HepG2 (cell line): ENCODE measurements at regions not wholly inside any gene's neighbourhood (a gene's known extent, or its start where the extent isn't known, plus 50 kb on each side); places are given as distances from the start of the nearest gene placed in this dataset.
A peak's percentile ranks its signal among the peaks of the same experiment; 100 is the strongest.

ENCODE experiments used
- ATAC-seq: fragments of 200-7000 bp; cut with Tn5 transposase; 3 replicates; pipeline ENCODE4 v1.9.1; 2020; ENCODE audit warnings: mild to moderate bottlenecking, moderate library complexity
- BruUV-seq: library from RNA; stranded (reverse); fragments of 400-500 nt; replicated peaks from 2 replicates; lab custom pipeline; 2021; lab: Mats Ljungman, UMichigan
- CTCF ChIA-PET: fragments of 300-600 bp; formaldehyde crosslinking; extraction: SDS; loops from one replicate; lab custom pipeline; 2021; ENCODE audit warnings: low total read pairs, inconsistent platforms, low intra/inter-chr PET ratio; lab: Yijun Ruan, JAX
- POLR2A ChIA-PET: fragments of 350-600 bp; sonication (Branson Sonifier 250); formaldehyde crosslinking; loops from one replicate; lab custom pipeline; 2020; ENCODE audit warnings: antibody characterized with exemption, inconsistent platforms; lab: Yijun Ruan, JAX
- DNase-seq: peaks from one replicate; pipeline ENCODE4 v3.0.0-alpha.2; 2015; ENCODE audit warnings: low spot score
- FAIRE-seq: peaks from 3 replicates; lab custom pipeline; 2011; peaks lifted over from hg19 to GRCh38; lab: Jason Lieb, UNC
- H2AFZ ChIP-seq: one replicate; pipeline ENCODE4 v1.6.1; 2011; ENCODE audit warnings: low read length, inconsistent platforms
- H3K27ac ChIP-seq: fragments of 300-600 bp; 3 replicates; pipeline ENCODE4 v1.8.0; 2011; ENCODE audit warnings: mixed run types, mild to moderate bottlenecking, mixed read lengths, low read length, inconsistent platforms; ENCODE audit not compliant: insufficient read depth; ENCODE audit errors: extremely low read length
- H3K27me3 ChIP-seq, 2 experiments: fragments of 200-600 bp in 1 of 2; 2 replicates in 1 of 2; 3 replicates in 1 of 2; pipeline versions ENCODE4 v1.6.0 to v1.8.0; 2011; ENCODE audit warnings: low read length in 2 of 2, mild to moderate bottlenecking in 2 of 2, moderate library complexity in 2 of 2, inconsistent platforms in 1 of 2; ENCODE audit not compliant: insufficient read depth in 2 of 2, control insufficient read depth in 1 of 2
- H3K36me3 ChIP-seq, 2 experiments: fragments of 200-600 bp in 1 of 2; replicated peaks in 1 of 2; 2 replicates in 1 of 2; 3 replicates in 1 of 2; pipeline versions ENCODE4 v1.5.1 to v1.8.0; 2011; ENCODE audit warnings: low read length in 2 of 2, inconsistent platforms in 1 of 2; ENCODE audit not compliant: insufficient read depth in 2 of 2, control insufficient read depth in 1 of 2
- H3K4me1 ChIP-seq: 2 replicates; pipeline ENCODE4 v1.5.1; 2012; ENCODE audit warnings: low read length, inconsistent platforms; ENCODE audit not compliant: insufficient read depth
- H3K4me2 ChIP-seq: 2 replicates; pipeline ENCODE4 v1.6.0; 2011; ENCODE audit warnings: low read depth, low read length, inconsistent platforms
- H3K4me3 ChIP-seq, 3 experiments: fragments of 200-600 bp in 1 of 3; sonication (generic), shearing (Covaris generic) in 1 of 3; replicated peaks in 1 of 3; 2 replicates each; pipeline ENCODE4 v1.5.1; 2011 to 2016; ENCODE audit warnings: low read length in 3 of 3, inconsistent platforms in 2 of 3, low read depth in 2 of 3, mild to moderate bottlenecking in 2 of 3, control low read depth in 1 of 3, mixed read lengths in 1 of 3; ENCODE audit not compliant: insufficient read depth in 1 of 3
- H3K79me2 ChIP-seq: one replicate; pipeline ENCODE4 v1.6.1; 2011; ENCODE audit warnings: low read length, inconsistent platforms; ENCODE audit not compliant: insufficient read depth
- H3K9ac ChIP-seq: 2 replicates; pipeline ENCODE4 v1.6.0; 2011; ENCODE audit warnings: mild to moderate bottlenecking, low read depth, low read length, inconsistent platforms; ENCODE audit not compliant: insufficient read depth
- H3K9me3 ChIP-seq: 2 replicates; pipeline ENCODE4 v1.5.1; 2012; ENCODE audit warnings: mild to moderate bottlenecking, low read length
- H4K20me1 ChIP-seq: 2 replicates; pipeline ENCODE4 v1.6.0; 2011; ENCODE audit warnings: inconsistent platforms, mild to moderate bottlenecking, low read length, moderate library complexity; ENCODE audit not compliant: insufficient read depth
- CEBPB ChIP-seq: IDR thresholded peaks from 2 replicates; pipeline ENCODE4 v1.6.1; 2011; ENCODE audit warnings: low read depth, low read length, improper control_type of control experiment, borderline replicate concordance
- MTF1 ChIP-seq: sonication (generic); formaldehyde crosslinking; IDR thresholded peaks from 2 replicates; pipeline ENCODE4 v1.5.0; 2020; ENCODE audit warnings: missing genetic modification reagents
- NKX3-1 ChIP-seq: sonication (generic); formaldehyde crosslinking; IDR thresholded peaks from 2 replicates; pipeline ENCODE4 v1.5.0; 2020; ENCODE audit warnings: missing genetic modification reagents
- SSRP1 ChIP-seq: IDR thresholded peaks from 2 replicates; pipeline ENCODE4 v1.6.1; 2016; ENCODE audit warnings: control low read depth
- ZNF235 ChIP-seq: sonication (generic); formaldehyde crosslinking; IDR thresholded peaks from 2 replicates; pipeline ENCODE4 v1.8.1; 2023; ENCODE audit warnings: mild to moderate bottlenecking, missing genetic modification reagents, borderline replicate concordance
- ZNF776 ChIP-seq: sonication (generic); formaldehyde crosslinking; IDR thresholded peaks from 2 replicates; pipeline ENCODE4 v1.4.0; 2020; ENCODE audit warnings: mild to moderate bottlenecking, missing genetic modification reagents
- WGBS: methylation state at CpG from one replicate; pipeline ENCODE4 v1.1.6; 2017; ENCODE audit warnings: low lambda C conversion rate; 5-methylcytosine and 5-hydroxymethylcytosine counted together
- in situ Hi-C: cut with HindIII; loops from 2 replicates; pipeline ENCODE4 v1.10.0; 2017; ENCODE audit warnings: low pct_unique_long_range_greater_than_20kb; ENCODE audit not compliant: extremely low pct_ligation_motif_present
- intact Hi-C: fragments of 100-400 bp; cut with micrococcal nuclease; formaldehyde crosslinking; loops from one replicate; pipeline ENCODE4 v1.10.0; 2022; ENCODE audit not compliant: unreplicated experiment
- TF ChIP-seq, protein P1 (sequence below): IDR thresholded peaks from 2 replicates; pipeline ENCODE4 v1.6.1; 2016; ENCODE audit warnings: low read depth, control low read depth
- TF ChIP-seq, protein P2 (sequence below): sonication (generic); formaldehyde crosslinking; IDR thresholded peaks from 2 replicates; pipeline ENCODE4 v1.9.0; 2022; ENCODE audit warnings: low read depth, missing genetic modification reagents
- TF ChIP-seq, protein P3 (sequence below): IDR thresholded peaks from 2 replicates; pipeline ENCODE4 v1.6.1; 2016; ENCODE audit warnings: low read depth, borderline replicate concordance

DNA sequence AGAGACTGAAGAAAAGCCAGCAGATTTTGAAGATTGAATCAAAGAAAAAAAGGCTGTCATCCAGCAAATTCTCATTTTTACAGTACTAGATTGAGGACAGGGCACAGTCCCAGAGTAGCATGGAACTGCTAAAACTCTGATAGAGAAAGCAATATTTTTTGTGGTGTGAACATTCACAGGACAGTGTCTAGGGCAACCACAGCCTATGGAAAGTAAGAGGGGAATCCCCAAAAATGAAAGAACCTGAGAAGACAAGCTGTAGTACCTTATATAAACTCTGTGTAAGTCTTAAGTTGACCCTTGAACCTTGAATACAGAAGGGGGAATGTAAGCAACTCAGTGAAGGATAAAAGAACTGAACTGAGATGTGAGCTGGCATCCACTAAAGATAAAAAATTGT is 540.3 kb downstream of the HINT1 start (continued):
- TF ChIP-seq, protein P1, sequence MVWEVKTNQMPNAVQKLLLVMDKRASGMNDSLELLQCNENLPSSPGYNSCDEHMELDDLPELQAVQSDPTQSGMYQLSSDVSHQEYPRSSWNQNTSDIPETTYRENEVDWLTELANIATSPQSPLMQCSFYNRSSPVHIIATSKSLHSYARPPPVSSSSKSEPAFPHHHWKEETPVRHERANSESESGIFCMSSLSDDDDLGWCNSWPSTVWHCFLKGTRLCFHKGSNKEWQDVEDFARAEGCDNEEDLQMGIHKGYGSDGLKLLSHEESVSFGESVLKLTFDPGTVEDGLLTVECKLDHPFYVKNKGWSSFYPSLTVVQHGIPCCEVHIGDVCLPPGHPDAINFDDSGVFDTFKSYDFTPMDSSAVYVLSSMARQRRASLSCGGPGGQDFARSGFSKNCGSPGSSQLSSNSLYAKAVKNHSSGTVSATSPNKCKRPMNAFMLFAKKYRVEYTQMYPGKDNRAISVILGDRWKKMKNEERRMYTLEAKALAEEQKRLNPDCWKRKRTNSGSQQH (CRISPR knock-in tag): no peak
- TF ChIP-seq, protein P2, sequence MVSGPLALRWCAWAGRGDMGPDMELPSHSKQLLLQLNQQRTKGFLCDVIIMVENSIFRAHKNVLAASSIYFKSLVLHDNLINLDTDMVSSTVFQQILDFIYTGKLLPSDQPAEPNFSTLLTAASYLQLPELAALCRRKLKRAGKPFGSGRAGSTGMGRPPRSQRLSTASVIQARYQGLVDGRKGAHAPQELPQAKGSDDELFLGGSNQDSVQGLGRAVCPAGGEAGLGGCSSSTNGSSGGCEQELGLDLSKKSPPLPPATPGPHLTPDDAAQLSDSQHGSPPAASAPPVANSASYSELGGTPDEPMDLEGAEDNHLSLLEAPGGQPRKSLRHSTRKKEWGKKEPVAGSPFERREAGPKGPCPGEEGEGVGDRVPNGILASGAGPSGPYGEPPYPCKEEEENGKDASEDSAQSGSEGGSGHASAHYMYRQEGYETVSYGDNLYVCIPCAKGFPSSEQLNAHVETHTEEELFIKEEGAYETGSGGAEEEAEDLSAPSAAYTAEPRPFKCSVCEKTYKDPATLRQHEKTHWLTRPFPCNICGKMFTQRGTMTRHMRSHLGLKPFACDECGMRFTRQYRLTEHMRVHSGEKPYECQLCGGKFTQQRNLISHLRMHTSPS (CRISPR knock-in tag): no peak
- TF ChIP-seq SSRP1 (CRISPR knock-in tag) (no peak), NKX3-1 (CRISPR knock-in tag) (no peak), MTF1 (CRISPR knock-in tag) (no peak), ZNF235 (no peak)
- TF ChIP-seq, protein P3, sequence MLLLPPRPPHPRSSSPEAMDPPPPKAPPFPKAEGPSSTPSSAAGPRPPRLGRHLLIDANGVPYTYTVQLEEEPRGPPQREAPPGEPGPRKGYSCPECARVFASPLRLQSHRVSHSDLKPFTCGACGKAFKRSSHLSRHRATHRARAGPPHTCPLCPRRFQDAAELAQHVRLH (CRISPR knock-in tag): no peak

DNA sequence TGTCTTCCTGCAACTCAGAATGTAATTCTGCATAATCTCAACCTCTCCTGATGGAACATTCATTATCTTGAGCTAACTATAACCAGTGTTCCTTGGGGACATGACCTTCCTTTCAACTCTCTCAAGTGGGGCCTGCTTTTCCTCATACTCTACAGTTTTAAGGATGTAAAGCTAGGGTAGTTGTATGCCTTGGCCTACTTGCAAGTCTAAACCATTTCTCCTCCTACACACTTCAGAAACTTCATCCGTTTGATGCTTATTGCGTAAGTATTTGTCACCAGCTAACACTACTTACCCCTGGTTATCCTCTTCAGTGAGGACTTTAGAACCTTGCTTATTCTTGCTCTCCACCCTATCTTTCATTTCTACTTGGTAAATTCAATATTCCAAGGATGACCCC is 548.9 kb downstream of the HINT1 start:
- intact Hi-C loops: no loop called here
- POLR2A ChIA-PET: no interaction called here
- ATAC-seq (no peak), DNase-seq (no peak), FAIRE-seq (no peak)
- in situ Hi-C loops: no loop called here
- no peaks in the 10 kb centered on the region for H3K4me1 ChIP-seq
- H3K36me3 ChIP-seq: no peaks in the 10 kb centered on the region
- BruUV-seq: no TSS peak
- H4K20me1 ChIP-seq: no peaks in the 10 kb centered on the region
- no peak overlapping the region for H3K4me2 ChIP-seq
- peaks cover 21% of the 10 kb centered on the region for H3K9me3 ChIP-seq
- CTCF ChIA-PET: no interaction called here
- no peak for TF ChIP-seq ZNF776 (CRISPR knock-in tag)
- TF ChIP-seq CEBPB: peak; percentile 26; the same call in 1 of the 2 replicates
- no peak overlapping the region for H3K4me3 ChIP-seq
- H3K79me2 ChIP-seq: no peaks in the 10 kb centered on the region
- H2AFZ ChIP-seq: no peak overlapping the region
- no peak overlapping the region for H3K27ac ChIP-seq
- H3K27me3 ChIP-seq: no peaks in the 10 kb centered on the region
- H3K9ac ChIP-seq: no peak overlapping the region
- whole genome bisulfite sequencing: 36% methylated on average over 2 of the region's 2 CpGs
